Activated T-cell treated with anti-CD3 and anti-CD28 coated beads for 48 hours (primary cell): ENCODE measurements at regions not wholly inside any gene's neighbourhood (a gene's known extent, or its start where the extent isn't known, plus 50 kb on each side); places are given as distances from the start of the nearest gene placed in this dataset.
"Not testable (repeated sequence)": the region's sequence is repeated elsewhere in the genome, so short reads cannot be mapped to it uniquely, and the experiment has no call there.

Experiments used
- DNase-seq: peaks from one replicate; pipeline ENCODE4 v3.0.0-alpha.2; 2020; ENCODE audit warnings: low read depth

DNA sequence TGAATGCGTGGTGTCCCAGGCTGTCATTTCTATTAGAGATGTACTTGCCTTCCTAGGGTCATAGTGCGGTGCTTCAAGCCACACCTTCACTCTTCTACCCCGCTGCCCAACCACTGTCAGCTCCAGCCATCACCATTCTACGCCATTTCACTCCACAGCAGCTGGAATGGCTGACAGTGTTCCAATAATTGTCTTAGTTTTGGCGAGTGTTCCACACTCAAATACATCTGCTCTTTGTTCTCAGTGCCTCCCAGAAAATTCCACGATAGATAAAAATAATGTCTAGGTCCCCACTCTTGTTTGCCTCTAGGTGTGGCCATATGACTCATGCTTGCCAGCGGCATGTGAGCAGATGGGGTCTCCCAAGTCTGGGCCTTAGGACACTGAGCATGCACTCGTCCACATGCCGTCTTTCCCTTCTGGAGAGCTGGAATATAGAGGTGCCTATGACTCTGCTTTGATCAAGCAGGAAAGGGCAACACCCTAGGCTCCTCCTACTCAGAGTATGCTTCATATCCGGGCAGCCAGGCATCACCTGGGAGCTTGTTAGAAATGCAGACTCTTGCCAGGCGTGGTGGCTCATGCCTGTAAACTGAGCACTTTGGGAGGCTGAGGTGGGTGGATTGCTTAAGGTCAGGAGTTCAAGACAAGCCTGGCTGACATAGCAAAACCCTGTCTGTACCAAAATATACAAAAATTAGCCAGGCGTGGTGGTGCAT is 163.0 kb downstream of the BRMS1L start:
- DNase-seq: no peak

DNA sequence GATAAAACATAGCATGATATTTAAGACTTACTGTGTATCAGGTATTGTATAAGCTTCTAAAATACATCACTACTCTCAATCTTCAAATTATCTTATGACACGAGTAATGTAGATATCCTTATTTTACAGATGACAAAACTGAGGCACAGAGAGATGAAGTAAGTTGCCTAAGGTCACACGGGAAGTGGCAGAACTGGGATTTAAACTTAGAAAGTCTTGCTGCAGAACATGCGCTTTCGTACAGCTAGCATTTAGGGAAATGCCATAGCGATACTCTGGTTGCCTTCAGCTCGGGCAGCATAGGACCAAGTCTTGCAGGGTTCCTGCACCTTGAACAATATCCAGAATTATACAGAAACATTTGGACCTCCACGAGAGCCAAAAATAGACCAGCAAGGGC is 162.4 kb downstream of the BRMS1L start:
- DNase-seq: no peak

DNA sequence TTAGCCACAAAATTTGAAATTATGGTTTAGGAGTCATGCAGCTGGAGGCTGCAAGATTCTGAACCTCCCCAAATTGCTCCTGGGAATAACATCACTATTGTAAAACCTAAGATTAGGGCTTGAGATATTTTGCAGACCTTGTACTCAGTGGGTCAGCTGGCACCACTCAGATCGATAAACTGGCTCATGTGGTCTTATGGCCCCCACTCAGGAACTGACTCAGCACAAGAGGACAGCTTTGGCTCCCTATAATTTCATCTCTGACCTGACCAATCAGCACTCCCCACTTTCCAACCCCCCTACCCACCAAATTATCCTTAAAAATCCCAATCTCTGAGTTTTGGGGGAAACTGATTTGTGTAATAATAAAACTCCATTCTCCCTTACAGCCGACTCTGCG is 161.6 kb downstream of the BRMS1L start:
- no peak for DNase-seq

DNA sequence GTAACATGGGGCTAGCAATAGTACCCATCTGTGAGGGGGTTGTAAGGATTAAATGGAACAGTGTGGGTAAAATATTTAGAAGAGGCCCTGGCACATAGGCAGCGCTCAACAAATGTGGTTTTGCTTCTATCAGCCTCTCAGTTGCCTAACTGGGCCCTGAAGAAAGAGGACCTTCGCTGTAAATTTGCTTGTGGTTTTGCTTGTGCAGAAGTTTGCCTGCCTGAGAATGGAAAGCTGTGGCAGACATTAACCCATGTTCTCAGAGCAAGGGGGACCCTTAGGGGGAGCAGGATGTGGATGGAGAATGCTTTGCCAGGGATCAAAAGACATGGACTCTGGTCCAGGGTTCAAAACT is 160.1 kb downstream of the BRMS1L start:
- no peak for DNase-seq

DNA sequence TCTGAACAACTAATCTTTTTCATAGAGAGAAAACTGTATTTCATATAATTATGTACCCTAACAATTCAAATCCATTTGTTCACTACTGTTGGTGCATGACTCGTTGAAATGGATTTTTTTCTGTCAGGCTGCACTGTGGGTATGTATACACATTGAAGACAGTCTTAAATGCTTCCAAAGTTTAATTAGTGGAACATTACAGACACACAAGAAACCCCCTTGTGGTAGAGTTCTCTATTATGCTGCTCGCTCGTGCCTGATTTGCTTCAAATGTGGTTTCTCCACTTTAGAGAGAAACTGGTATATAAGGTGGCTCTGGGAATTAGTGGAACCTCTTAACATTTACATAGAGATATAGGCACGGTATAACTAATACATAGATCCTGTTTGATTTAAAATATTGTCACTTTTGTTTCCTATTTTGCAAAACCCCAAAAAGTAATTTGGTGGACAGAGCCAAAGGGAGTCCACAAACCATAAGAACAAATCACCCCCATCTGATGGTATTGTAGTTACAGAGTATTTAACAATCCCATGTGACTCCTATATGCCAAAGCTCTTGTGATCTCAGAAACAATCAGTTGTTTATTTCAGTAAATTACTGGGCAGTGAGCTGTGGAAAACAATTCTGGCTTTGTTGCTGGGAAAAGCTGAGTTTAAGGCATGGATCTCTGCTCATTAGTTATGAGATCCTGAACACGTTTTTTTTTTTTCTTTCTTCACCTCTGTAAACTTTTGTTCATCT is 159.5 kb downstream of the BRMS1L start:
- DNase-seq: no peak

DNA sequence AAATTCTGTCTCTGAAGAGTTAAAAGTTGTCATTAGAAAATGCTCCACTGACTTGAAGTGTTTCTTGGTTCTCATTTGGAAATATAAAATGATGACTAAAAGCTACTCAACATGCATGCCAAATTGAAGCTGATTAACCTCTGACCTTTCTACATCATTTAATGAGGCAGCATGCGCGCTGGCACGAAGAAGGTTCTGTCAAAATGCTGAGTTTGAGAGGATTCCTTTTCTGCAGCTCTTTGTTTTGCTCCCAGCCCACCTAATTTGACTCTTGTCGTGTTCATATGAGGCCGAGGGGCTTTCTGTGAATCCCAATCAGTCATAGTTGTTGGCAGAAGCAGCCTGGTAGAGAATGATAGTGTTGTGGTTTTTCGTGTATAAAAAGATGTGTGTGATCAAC is 153.4 kb downstream of the BRMS1L start:
- no peak for DNase-seq

DNA sequence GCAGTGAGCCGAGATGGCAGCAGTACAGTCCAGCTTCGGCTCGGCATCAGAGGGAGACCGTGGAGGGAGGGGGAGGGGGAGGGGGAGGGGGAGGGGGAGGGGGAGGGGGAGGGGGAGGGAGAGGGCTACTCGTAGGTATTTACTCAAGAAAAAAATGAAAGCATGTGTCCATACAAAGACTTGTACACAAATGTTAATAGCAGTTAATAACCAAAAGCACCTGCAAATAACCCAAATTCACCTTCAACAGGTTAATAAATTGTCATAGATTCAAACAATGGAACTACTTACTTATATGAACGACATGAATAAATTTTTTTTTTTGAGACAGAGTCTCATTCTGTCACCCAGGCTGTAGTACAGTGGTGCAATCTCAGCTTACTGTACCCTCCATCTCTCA is 152.4 kb downstream of the BRMS1L start:
- no peak for DNase-seq

DNA sequence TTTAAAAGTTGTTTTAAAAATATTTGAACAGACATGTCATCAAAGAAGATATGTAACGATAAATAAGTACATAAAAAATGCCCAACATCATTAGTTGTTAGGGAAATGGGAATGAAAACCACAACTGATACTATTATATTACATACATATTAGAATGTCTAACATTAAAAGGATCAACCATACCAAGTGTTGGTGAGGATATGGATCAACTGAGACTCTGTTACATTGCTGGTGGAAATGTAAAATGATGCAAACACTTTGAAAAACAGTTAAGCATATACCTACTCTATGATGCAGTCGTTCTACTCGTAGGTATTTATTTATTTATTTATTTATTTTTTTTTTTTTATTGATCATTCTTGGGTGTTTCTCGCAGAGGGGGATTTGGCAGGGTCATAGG is 149.7 kb downstream of the BRMS1L start:
- DNase-seq: no peak

DNA sequence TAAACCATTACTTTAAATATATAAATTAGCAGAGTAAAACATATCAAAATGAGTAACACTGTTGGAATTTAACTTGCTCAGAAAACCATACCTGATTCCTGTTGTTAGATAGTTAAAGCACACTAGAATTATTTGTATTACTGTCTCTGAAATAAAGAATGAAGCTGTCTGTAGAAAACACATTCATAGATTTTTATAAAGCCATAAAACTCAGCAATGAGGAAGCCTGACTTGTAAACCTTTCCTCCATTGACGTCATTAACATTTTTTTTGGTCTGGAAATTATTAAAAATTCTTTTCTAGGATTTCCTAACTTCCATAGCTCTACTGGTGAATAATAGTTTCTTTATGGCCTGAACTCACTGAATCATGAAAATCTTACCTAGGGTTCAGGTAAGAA is 147.6 kb downstream of the BRMS1L start:
- DNase-seq: no peak

DNA sequence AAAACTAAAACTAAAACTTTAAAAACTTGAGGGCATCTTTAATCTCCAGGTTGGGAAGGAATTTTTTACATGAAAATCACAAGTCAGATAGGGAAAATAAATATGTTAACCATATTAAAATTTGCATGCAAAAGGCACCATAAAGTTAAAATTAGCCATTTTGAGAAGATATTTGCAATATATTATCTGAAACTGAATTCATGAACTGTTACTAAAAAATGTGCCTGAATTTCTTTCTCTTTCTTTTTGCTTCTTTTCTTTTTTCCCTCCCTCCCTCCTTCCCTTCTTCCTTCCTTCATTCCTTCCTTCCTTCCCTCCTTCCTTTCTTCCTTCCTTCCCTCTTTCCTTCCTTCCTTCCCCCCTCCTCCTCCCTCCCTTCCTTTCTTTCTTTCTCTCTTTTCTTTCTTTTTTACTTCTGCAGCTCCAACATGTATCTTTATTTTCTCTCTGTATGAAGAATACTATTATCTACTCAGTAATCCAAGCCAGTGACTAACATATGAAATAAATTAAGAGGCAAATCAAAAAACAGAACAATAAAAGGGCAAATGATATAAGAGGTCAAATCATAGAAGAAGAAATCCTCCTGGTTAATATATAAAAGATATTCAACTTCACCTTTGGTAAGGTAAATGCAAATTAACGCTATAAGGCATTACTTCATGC is 146.0 kb downstream of the BRMS1L start:
- DNase-seq: no peak

DNA sequence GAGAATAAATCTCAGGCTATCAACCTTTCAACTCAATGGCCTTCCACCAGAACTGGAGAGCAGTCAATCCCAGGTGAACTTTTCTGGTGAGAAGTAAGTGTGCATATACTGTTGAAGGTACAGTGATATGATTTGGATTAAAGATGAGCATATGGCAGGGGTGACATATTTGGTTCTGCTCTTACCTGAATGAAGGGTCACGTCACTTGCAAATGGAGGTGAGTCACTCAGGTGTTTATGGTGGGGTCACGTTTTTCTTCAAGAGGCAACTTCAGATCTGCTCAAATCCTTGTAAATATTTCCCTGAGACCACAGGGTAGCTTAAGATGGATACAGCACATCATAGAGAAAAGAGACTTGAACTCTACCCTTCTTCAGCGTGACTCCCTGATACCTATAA is 143.2 kb downstream of the BRMS1L start:
- no peak for DNase-seq

DNA sequence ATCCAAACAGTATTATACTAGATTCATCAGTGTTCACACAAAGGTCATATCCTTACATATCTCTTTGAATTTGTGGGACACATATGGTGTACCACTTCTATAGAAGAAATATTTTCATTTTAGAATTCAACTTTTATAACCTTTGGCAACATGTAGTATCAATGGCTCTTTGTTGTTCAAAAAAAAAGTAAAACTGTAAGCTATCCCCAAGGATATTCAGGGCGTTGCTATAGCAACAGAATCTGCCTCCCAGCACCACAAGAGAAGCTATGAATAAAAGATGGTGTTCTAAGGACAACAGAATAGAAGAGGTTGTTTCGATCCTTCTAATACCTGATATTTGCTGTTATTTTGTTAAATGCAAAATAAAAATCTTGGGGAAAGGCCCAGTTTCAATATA is 139.3 kb downstream of the BRMS1L start:
- no peak for DNase-seq

DNA sequence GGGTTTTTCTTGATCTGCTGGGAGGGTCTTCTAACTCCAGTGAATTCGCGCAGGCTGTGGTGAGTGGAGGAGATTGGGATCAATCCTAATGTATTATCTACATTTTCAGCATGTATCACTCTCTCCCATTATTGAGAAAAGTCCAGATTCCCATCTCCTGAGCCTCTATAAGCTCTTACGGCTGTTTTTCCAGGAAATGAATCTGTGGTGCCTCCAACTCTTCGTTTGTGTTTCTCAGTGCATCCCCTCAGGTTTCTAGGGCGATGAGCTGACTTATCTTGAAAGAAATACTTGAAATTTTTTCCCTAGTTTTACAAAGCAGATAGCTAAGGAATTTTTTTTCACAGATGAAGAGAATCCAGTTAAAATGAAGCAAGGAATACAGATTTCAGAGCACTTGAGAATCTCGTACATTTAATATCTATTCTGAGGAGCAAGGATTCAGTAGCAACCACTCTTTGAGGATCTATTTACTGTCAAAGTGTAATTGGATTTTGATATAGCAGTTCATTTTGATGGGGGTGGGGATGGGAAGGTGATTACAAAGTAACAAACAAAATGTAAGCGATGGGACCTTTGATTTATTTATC is 138.7 kb downstream of the BRMS1L start:
- DNase-seq: no peak

DNA sequence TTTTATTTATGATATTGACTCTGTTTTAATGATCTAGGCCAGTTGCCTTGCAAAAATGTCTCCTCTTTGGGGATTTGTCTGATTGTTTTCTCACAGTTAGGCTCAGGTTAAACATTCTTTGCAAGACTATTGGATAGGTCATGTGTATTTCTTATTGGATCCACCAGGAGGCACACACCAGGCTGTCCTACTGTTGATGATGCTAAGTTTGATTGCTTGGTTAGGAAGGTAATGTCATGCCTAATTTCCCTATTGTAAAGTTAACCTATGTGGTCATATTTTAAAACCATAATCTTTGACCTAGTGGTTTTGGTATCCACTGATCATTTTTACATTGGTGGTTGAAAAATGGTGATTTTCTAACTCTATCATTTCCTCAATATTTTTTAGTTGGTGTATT is 137.1 kb downstream of the BRMS1L start:
- DNase-seq: no peak

DNA sequence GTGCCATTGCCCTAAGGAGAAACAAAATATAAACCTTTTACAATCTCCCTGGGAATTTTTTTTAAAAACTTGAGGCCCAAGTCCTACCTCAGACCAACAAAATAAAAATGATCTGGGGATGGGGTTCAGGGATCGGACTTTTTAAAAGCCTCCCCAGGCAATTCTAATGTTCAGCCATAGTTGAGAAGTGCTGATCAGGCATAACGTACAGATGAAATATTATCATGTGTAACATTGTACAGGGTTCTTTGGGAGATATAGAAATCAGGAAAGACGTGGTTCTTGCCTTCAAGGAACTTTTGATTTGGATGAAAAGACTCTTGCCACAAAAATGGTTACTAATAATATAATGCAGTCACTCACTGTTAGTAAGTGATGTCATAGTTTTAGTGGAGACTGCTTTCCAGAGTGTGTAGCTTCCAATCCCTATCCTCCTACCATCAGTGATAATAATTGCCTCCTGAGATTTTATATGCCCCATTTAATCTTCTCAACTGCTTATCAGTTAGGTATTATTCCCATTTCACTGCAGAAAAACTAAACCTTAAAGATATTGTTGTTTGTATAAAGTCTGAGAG is 135.6 kb downstream of the BRMS1L start:
- DNase-seq: no peak

DNA sequence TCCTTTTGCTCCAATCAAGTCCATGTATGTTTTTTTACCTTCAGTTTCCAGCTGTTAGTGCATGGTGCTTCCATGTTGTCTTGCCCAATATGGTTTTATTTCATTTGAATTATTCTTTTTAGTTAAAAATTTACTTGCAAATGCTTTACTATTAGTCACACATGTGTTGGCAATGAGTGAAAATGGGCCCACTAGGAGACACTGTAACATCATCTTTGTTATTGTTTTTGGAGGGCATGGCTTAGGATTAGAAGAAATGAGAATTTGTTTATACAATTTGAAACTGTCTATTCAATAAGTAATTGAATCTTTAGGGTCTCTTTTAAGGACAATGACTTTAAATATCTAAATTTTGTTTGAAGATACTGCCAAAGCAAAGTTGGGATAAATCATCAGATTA is 133.7 kb downstream of the BRMS1L start:
- DNase-seq: no peak

DNA sequence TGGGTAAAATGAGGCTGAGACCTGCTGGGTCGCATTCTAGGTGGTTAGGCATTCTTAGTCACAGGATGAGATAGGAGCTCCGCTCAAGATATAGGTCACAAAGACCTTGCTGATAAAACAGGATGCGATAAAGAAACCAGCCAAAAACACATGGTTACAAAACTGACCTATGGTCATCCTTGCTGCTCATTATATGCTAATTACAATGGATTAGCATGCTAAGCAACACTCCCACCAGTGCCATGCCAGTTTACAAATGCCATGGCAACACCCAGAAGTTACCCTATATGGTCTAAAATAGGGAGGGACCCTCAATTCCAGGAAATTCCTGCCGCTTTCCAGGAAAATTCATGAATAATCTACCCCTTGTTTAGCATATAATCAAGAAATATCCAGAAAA is 132.4 kb downstream of the BRMS1L start:
- DNase-seq: no peak

DNA sequence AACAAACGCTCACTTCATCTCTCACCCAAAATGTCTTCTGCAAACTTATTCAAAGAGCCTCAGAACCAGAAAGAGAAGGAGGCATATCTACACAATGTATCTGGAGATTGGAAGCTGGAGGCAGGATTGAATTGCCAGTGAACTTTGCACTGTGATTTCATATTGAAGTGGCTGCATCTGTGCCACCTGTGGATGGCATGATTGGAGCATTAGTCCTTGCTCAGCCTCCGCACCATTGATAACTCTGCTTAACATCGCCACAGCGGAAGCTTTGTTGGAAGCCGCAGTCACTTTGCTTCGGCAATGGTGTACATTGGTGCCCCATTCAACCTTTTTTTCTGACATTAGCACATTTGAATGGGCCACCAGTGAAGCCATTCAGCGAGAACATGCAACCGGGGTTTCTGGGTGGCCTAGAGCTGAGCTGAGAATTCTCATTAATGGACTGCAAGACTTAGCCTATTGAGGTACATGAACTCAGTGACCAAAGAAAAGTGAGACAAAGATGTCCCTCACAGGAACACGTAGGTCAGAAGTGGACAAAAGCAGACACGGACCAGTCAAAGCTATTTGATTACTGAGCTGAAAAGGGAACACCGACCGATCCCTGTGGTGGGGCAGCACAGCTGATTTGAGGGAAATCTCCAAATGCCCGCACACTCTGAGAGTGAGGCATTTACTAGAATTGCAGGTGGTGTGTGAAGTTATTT is 130.4 kb downstream of the BRMS1L start:
- no peak for DNase-seq

DNA sequence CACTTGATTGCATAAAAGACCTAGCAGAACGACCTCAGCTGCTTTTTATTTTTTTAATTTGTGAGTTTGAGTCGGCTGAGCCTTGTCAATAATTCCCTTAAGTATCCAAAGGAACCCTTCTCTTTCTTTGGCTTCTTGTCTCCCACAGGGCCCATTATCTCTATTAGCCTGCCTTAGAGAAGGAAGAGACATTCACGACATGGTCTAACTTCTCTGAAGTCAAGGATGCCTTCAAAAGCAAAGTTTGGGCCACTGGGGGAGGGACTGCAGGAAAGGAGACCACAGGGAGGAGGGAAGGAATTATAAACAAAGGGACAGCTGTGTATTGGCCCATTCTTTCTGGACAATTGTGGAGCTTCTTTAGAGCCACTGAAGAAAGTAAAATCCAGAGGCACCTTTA is 126.4 kb downstream of the BRMS1L start:
- DNase-seq: no peak

DNA sequence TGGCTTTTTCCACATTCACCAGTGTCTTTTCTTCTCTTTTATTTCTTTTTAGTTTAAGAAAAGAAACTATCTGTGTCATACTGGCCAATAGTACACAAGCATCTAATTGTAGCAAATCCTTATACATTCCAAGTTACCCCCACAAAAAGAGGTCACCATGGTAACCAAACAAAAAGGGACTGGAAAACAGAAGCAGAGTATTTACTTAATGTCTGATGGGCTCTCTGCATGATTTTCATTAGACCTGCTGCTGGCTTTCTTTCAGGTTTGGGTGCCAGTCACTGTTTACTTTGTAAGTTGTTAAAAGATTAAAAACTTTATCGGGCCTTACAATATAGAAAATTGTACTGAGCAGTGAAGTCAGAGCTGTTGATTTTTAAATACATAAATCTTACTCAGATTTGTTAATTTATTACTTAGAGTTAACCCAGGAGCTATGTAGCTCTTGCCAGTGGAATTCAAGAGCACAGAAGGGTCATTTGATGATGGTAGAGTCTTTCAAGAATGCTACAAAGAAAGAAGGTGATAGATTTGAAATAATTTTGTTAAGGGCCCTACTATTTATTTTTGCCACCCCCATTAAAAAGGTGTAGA is 123.9 kb downstream of the BRMS1L start:
- DNase-seq: no peak

DNA sequence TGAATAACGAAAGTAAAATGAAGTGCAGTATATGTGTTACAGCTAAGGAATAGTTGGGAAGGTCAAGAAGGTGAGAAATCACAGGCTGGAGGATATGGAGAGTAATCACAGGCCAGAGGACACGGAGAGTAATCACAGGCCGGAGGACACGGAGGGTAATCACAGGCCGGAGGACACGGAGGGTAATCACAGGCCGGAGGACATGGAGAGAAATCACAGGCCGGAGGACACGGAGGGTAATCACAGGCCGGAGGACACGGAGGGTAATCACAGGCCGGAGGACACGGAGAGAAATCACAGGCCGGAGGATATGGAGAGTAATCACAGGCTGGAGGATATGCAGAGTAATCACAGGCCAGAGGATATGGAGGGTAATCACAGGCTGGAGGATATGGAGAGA is 121.8 kb downstream of the BRMS1L start:
- not testable (repeated sequence) for DNase-seq

DNA sequence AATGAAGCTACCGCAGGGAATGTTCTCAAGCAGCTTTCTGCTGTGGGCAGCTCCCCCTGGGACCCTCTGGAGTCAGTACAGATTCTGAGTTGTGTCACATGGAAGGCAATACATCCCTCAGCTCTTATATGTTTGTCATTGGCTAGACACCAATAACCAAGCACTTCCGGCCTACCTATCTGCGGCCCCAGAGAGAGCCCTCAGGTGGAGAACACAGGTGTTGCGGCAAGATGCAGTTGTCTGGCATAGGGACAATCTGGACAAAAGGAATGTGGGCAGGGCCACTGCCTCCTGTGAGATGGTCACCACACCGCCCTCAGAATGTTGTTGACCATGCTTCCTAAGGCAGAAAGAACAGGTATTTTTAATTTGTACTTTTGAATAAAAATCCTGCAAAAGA is 118.7 kb downstream of the BRMS1L start:
- no peak for DNase-seq
